Breast epithelium (tissue), 4 donors: ENCODE measurements at regions not wholly inside any gene's neighbourhood (a gene's known extent, or its start where the extent isn't known, plus 50 kb on each side); places are given as distances from the start of the nearest gene placed in this dataset.

Source experiments
- DNase-seq, 2 donors: peaks; one replicate each; pipeline ENCODE4 v3.0.0-alpha.2; 2019; ENCODE audit warnings: low spot score in 2 of 2
- H3K27ac ChIP-seq, 2 donors: fragments of 200-600 bp; sonication (generic) in 1 of 2; one replicate each; pipeline ENCODE4 v1.5.1; 2016 to 2019; ENCODE audit warnings: mild to moderate bottlenecking in 1 of 2
- H3K27me3 ChIP-seq, 2 donors: fragments of 200-600 bp; sonication (generic) in 1 of 2; one replicate each; pipeline versions ENCODE4 v1.5.1 to v1.6.0; 2017 to 2019; ENCODE audit warnings: control low read depth in 1 of 2, mild to moderate bottlenecking in 1 of 2
- H3K36me3 ChIP-seq: fragments of 200-600 bp; one replicate; pipeline ENCODE4 v1.5.1; 2019
- H3K4me1 ChIP-seq, 2 donors: fragments of 200-600 bp; sonication (generic); one replicate each; pipeline ENCODE4 v1.5.1; 2016 to 2019; ENCODE audit warnings: control low read depth in 1 of 2
- H3K4me3 ChIP-seq, 3 donors: fragments of 200-600 bp; sonication (generic); 1 replicate in 2 of 3; 2 replicates in 1 of 3; pipeline ENCODE4 v1.5.1; 2016 to 2019; ENCODE audit warnings: mild to moderate bottlenecking in 3 of 3, moderate library complexity in 2 of 3
- H3K9me3 ChIP-seq, 2 donors: fragments of 200-600 bp; sonication (generic) in 1 of 2; one replicate each; pipeline ENCODE4 v1.5.1; 2016 to 2019; ENCODE audit warnings: control low read depth in 1 of 2
- CTCF ChIP-seq, 3 donors: fragments of 450-650 bp; IDR thresholded peaks; one replicate each; pipeline ENCODE4 v1.5.1; 2016 to 2017; ENCODE audit warnings: antibody characterized with exemption in 3 of 3, mild to moderate bottlenecking in 3 of 3, moderate library complexity in 3 of 3
- POLR2A ChIP-seq: fragments of 450-650 bp; IDR thresholded peaks from one replicate; pipeline ENCODE4 v1.6.1; 2016; ENCODE audit warnings: antibody characterized with exemption, mild to moderate bottlenecking, moderate library complexity
- POLR2AphosphoS5 ChIP-seq, 3 donors: sonication (generic); formaldehyde crosslinking; IDR thresholded peaks; one replicate each; pipeline ENCODE4 v1.6.1; 2017; ENCODE audit warnings: antibody characterized with exemption in 3 of 3
- intact Hi-C: fragments of 100-400 bp; cut with DNase I; formaldehyde crosslinking; loops from one replicate; pipeline ENCODE4 v1.15.1; 2023; ENCODE audit warnings: low total_unique reads

DNA sequence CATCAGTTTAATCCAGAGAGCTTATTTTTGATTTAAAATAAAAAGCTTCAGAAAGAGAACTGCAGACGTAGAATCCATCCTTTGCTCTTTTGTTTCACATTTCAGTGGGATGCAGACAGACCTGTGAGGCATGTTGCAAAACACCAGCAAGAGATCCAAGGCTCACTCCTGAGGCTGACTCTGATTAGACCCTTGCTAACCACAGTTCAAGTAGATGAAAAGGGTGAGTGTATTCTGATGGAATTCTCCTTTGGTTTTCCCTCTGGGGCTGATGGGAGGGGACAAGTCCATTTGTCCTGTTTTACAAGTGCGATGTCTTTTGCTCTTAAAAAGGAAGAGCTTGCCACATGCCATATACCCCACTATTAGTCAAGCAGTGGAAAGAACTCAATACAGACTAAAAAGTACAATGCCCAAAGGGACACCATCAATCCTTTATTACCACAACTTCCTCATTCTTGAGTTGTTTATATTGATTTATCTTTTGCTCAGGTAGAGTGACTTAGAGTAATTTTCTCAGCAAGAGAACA is 772.7 kb downstream of the MAFB start:
- intact Hi-C loops: no loop called here

DNA sequence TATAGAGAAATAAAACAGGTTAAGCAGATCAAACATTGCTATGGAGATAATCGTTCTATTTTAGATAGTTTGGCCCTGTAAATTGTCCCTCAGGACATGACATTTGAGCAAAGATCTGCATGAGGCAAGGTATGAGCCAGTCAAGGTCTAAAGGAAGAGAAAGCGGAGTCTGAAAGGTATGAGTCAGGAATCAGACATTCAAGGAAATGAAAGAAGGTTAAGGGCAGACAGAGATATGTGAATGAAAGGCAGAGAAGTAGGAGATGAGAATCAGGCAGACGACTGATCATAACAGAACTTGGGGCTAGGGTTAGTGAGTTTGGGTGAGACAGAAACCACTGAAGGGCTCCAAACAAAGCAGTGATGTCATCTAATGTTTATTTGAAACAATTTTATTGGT is 775.8 kb downstream of the MAFB start:
- no peaks in the 10 kb centered on the region for H3K36me3 ChIP-seq
- no peak for TF ChIP-seq POLR2A
- no peak for TF ChIP-seq CTCF (IDR thresholded peaks at IDR 0.05)
- no peak for TF ChIP-seq POLR2AphosphoS5 (IDR thresholded peaks at IDR 0.05)
- no peak overlapping the region for H3K4me3 ChIP-seq
- H3K27ac ChIP-seq: no peak overlapping the region
- no peak for DNase-seq
- no peaks in the 10 kb centered on the region for H3K27me3 ChIP-seq
- intact Hi-C loops: no loop called here
- H3K4me1 ChIP-seq: peaks cover 0 to 5% of the 10 kb centered on the region in 2 donors
- no peaks in the 10 kb centered on the region for H3K9me3 ChIP-seq

More for the DNA sequence above, 772.7 kb downstream of the MAFB start:
- Histone ChIP-seq H3K4me3 (no peak overlapping the region), H3K27me3 (no peaks in the 10 kb centered on the region), H3K9me3 (no peaks in the 10 kb centered on the region), H3K27ac (peak overlapping the region in 1 of 2 donors; percentile 19), H3K4me1 (peaks cover 0 to 5% of the 10 kb centered on the region in 2 donors), H3K36me3 (no peaks in the 10 kb centered on the region)
- TF ChIP-seq CTCF (IDR thresholded peaks at IDR 0.05): no peak
- no peak for TF ChIP-seq POLR2AphosphoS5 (IDR thresholded peaks at IDR 0.05)
- no peak for TF ChIP-seq POLR2A
- DNase-seq: no peak

GRCh38 chr20:39911497-39911896 is 777.5 kb downstream of the MAFB start:
- intact Hi-C loops: no loop called here
- Histone ChIP-seq H3K4me1 (peaks cover 0 to 5% of the 10 kb centered on the region in 2 donors), H3K9me3 (no peaks in the 10 kb centered on the region), H3K4me3 (no peak overlapping the region), H3K36me3 (no peaks in the 10 kb centered on the region), H3K27ac (no peak overlapping the region), H3K27me3 (no peaks in the 10 kb centered on the region)
- TF ChIP-seq POLR2AphosphoS5 (IDR thresholded peaks at IDR 0.05) (no peak), POLR2A (no peak), CTCF (IDR thresholded peaks at IDR 0.05) (no peak)
- DNase-seq: no peak

- H3K36me3 ChIP-seq: no peaks in the 10 kb centered on the region
- TF ChIP-seq CTCF (IDR thresholded peaks at IDR 0.05) (no peak), POLR2A (no peak), POLR2AphosphoS5 (IDR thresholded peaks at IDR 0.05) (no peak)
- intact Hi-C loops: no loop called here
These were observed 778.5 kb downstream of the MAFB start for GRCh38 chr20:39910536-39910935.

GRCh38 chr20:39909447-39909846 is 779.6 kb downstream of the MAFB start:
- Histone ChIP-seq H3K4me3 (no peak overlapping the region), H3K27ac (no peak overlapping the region), H3K36me3 (no peaks in the 10 kb centered on the region), H3K9me3 (no peaks in the 10 kb centered on the region), H3K4me1 (no peaks in the 10 kb centered on the region), H3K27me3 (no peaks in the 10 kb centered on the region)
- DNase-seq: no peak
- TF ChIP-seq CTCF (IDR thresholded peaks at IDR 0.05) (no peak), POLR2AphosphoS5 (IDR thresholded peaks at IDR 0.05) (no peak), POLR2A (no peak)
- intact Hi-C loops: no loop called here

More at GRCh38 chr20:39910536-39910935, 778.5 kb downstream of the MAFB start:
- H3K9me3 ChIP-seq: no peaks in the 10 kb centered on the region
- H3K27ac ChIP-seq: no peak overlapping the region
- no peaks in the 10 kb centered on the region for H3K4me1 ChIP-seq
- peak in 1 of 2 donors; percentile 46 for DNase-seq
- no peak overlapping the region for H3K4me3 ChIP-seq
- H3K27me3 ChIP-seq: no peaks in the 10 kb centered on the region
